T-helper 2 cell treated with Interferon-gamma antibody and Interleukin-4, amounts not matched to agents 100 ng/mL and 5 ng/mL, for 36 hours (primary cell): ENCODE measurements at regions not wholly inside any gene's neighbourhood (a gene's known extent, or its start where the extent isn't known, plus 50 kb on each side); places are given as distances from the start of the nearest gene placed in this dataset.

Experiments
- intact Hi-C: fragments of 100-400 bp; cut with micrococcal nuclease; formaldehyde crosslinking; loops from one replicate; pipeline ENCODE4 v1.15.1; 2023

- intact Hi-C loops: no loop called here
Observed at GRCh38 chr10:21212348-21212747, 313.1 kb downstream of the SKIDA1 start.

- intact Hi-C loops: no loop called here
Observed at GRCh38 chr10:21209495-21209894, 312.4 kb upstream of the NEBL start.

DNA sequence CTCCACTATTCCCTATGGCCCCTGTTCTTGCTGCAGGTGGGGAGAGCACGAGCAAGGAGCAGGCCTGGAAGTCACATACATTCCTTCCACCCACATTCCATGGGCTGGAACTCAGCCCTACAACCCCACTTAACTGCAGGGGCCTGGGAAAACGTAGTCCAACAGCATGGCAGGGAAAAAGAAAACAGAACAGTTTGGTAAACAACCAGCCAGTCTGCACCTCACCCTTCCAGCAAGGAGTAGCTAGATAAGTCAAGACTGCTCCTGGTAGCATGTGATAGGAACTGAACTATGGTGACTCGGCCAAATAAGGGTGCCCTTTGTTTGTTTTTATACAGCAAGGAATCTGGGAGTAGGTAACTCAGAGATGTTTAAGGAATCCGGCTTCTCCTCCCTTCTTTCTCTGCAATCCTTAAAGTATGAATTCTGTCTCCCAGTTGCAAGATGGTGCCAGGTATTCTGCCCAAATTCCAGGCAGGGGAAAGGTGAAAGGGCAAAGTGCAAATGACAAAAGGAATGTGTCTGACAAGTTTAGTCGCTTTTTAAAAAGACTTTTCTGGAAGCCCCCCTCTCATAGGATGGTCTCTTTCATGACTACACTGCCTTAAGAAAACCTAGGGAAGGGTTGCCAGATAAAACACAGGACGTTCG, 311.7 kb upstream of the NEBL start:
- intact Hi-C loops: no loop called here

DNA sequence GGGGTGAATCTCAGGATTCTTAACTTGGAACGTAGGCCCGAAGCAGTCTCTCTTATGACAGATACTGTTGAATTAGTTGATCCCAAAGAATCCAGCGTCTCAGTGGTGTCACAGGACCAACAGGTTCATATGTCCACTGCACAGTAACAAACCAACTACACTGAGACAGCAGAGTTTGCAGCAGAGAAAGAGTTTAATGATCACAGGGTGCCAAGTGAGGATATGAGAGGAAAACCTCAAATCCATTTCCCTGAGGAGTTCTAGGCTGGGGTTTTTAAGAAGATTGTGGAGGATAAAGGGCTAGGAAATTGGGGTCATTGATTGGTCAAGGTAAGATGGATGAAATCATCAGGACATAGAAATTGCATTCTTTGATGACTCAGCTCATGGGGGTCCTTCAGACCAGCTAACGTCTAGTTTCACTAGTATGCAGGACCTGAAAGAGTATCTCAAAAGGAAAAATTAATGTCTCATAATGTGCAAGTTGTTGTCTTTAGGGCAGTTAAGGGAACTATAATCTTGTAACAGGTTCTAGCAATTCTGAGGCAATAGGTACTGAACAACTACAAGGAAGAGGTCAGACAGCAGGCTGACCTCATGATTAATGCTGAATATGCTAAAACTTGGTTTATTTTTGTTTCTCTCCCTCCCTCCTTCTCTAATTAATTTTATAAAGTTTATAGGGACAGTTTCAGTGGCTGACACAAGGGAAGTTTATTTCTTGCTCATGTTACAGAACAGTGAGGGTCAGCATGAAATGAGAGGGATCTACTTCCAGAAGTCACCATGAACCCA, 310.9 kb upstream of the NEBL start:
- intact Hi-C loops: no loop called here

GRCh38 chr10:21205328-21205727, 308.2 kb upstream of the NEBL start:
- intact Hi-C loops: no loop called here

DNA sequence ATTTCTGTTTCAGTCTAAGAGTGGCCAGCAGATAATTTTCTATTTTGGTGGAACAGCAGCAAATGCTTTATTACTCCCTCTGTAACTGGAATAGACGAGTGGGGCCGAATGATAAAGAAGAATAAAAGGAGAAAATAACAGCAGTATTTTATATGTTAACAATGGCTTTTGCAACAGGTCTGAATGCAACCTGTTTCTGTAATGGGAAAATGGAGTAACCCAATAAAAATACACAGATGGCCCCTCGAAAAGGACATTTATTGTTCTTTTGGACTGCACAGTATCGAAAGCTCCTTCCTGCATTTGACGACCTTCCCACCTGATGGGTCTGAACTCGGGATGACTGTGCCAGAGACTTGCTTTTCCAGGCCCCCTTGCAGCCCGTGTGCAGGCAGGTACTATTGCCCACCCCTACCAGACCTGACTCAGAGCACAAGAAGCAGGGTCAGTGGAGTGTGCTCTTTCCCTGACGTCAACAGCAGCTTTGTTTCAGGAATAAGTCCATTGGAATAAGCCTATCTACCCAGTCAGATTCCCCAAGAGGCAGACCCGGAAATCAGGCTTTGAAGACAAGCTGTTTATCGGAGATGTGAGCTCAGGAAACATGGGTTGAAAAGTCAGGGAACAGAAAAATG, 306.5 kb upstream of the NEBL start:
- intact Hi-C loops: no loop called here

DNA sequence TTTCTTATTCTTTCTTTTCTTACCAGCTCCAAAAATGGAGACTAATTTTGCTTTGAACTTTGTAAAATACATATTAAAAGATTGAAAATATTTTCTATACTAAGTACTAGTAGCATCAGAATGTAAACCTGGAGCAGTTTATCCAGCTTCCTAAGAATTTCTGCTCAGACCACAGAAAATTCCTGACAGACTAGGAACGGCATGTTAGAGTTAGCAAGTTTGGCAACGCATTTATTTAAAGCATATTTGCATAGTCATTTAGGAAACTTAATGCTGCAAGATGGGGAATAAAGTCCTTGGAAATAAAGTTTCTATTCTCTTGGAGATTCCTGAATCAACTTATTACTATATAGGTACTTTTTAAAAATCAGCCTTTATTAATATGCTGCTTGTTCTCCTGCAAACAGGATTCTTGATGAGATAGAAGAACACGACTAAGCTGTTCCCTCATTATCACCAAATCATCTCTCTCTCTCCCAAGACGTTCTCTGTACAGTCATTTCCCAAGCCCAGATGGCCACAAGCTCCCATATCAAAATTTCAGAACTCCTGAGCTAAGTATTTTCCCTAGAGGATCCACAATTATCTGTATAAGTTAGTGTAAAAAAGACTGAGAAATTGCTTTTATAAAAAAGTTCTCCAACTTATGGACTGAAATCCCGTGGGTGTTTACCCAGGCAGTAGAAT, 305.8 kb upstream of the NEBL start:
- intact Hi-C loops: no loop called here

- intact Hi-C loops: no loop called here
Observed at GRCh38 chr10:21199501-21199900, 302.4 kb upstream of the NEBL start.

- intact Hi-C loops: no loop called here
Observed at GRCh38 chr10:21197838-21198237, 300.7 kb upstream of the NEBL start.

- intact Hi-C loops: no loop called here
Observed at GRCh38 chr10:21196822-21197395, 299.8 kb upstream of the NEBL start.

GRCh38 chr10:21195252-21195651, 298.1 kb upstream of the NEBL start:
- intact Hi-C loops: no loop called here

GRCh38 chr10:21194510-21194993, 297.4 kb upstream of the NEBL start:
- intact Hi-C loops: no loop called here

DNA sequence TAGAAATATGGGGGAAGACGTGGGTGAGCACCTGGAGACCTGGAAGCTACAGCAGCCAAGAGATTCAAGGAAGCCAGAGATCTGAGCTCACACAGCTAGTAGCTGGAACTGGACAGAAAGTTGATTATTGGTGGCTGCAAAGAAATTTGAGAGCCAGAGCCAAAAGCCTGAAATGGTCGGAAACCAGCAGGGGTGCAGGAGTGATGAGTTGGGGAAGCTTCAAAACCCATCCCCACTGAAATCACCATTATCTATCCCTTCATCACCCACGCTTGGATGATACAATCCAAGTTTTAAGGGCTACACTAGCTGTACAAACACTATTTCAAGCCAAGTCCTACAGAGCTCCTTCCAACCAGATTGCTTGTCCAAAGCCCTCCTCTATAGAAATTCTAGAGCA, 296.1 kb upstream of the NEBL start:
- intact Hi-C loops: no loop called here

GRCh38 chr10:21191512-21191911, 294.4 kb upstream of the NEBL start:
- intact Hi-C loops: no loop called here

- intact Hi-C loops: no loop called here
Observed at GRCh38 chr10:21184984-21185383, 287.9 kb upstream of the NEBL start.

- intact Hi-C loops: no loop called here
Observed at GRCh38 chr10:21184216-21184615, 287.1 kb upstream of the NEBL start.

GRCh38 chr10:21183025-21183424, 285.9 kb upstream of the NEBL start:
- intact Hi-C loops: no loop called here

- intact Hi-C loops: no loop called here
Observed at GRCh38 chr10:21181451-21181850, 284.3 kb upstream of the NEBL start.

GRCh38 chr10:21180604-21181003, 283.5 kb upstream of the NEBL start:
- intact Hi-C loops: no loop called here

GRCh38 chr10:21176934-21177480, 279.9 kb upstream of the NEBL start:
- intact Hi-C loops: no loop called here

DNA sequence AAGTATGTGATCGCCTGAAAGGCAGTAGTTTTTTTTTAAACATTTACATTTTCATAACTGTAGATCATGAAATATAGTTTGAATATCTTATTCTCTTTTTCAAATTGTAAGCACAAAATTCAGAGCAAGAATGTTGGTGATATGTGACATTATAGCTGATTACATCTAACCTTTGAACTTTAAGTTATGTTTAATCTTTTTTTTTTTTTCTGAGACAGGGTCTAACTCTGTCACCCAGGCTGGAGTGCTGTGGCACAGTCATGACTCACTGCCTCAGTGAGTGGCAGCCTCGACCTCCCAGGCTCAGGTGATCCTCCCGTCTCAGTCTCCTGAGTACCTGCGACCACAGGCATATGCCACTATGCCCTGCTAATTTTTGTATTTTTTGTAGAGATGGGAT, 278.7 kb upstream of the NEBL start:
- intact Hi-C loops: no loop called here
